CD4-positive, alpha-beta memory T cell (primary cell): ENCODE measurements at regions not wholly inside any gene's neighbourhood (a gene's known extent, or its start where the extent isn't known, plus 50 kb on each side); places are given as distances from the start of the nearest gene placed in this dataset.
"Not testable (repeated sequence)": the region's sequence is repeated elsewhere in the genome, so short reads cannot be mapped to it uniquely, and the experiment has no call there.

Experiments used
- CTCF ChIA-PET: fragments of 350-600 bp; sonication (Branson Sonifier 250); formaldehyde crosslinking; loops from one replicate; lab custom pipeline; 2021; ENCODE audit warnings: inconsistent platforms; ENCODE audit not compliant: partially characterized antibody; lab: Charles Lee
- POLR2A ChIA-PET: fragments of 350-600 bp; sonication (Branson Sonifier 250); formaldehyde crosslinking; loops from one replicate; lab custom pipeline; 2021; ENCODE audit not compliant: partially characterized antibody; lab: Charles Lee
- DNase-seq, 5 donors: peaks; one replicate each; pipeline versions ENCODE4 v3.0.0 to v3.0.0-alpha.2; 2020 to 2022; ENCODE audit warnings: mixed read lengths in 1 of 5
- H3K27ac ChIP-seq: one replicate; pipeline ENCODE4 v1.7.0; 2013; ENCODE audit warnings: low read depth, low read length
- H3K27me3 ChIP-seq: 2 replicates; pipeline ENCODE4 v1.7.0; 2013; ENCODE audit warnings: mild to moderate bottlenecking, low read length, moderate library complexity; ENCODE audit not compliant: insufficient read depth
- H3K36me3 ChIP-seq: 2 replicates; pipeline ENCODE4 v1.7.0; 2013; ENCODE audit warnings: mild to moderate bottlenecking, low read length, moderate library complexity; ENCODE audit not compliant: insufficient read depth
- H3K4me1 ChIP-seq: 2 replicates; pipeline ENCODE4 v1.7.0; 2013; ENCODE audit warnings: mild to moderate bottlenecking, low read length, moderate library complexity; ENCODE audit not compliant: insufficient read depth
- H3K4me3 ChIP-seq, 2 donors: one replicate each; pipeline ENCODE4 v1.7.0; 2013; ENCODE audit warnings: low read length in 2 of 2, mild to moderate bottlenecking in 1 of 2
- H3K9me3 ChIP-seq, 2 donors: one replicate each; pipeline ENCODE4 v1.7.0; 2013; ENCODE audit warnings: low read length in 2 of 2, control low read depth in 1 of 2; ENCODE audit not compliant: control insufficient read depth in 1 of 2
- H3K27ac Mint-ChIP-seq, 7 donors: one replicate each; pipeline ENCODE4 v1.8.0; 2020 to 2021; ENCODE audit warnings: mixed read lengths in 7 of 7, mild to moderate bottlenecking in 6 of 7, inconsistent platforms in 3 of 7, moderate library complexity in 3 of 7
- H3K27me3 Mint-ChIP-seq, 2 donors: one replicate each; pipeline ENCODE4 v1.8.0; 2020 to 2021; ENCODE audit warnings: mixed read lengths in 2 of 2
- H3K36me3 Mint-ChIP-seq, 2 donors: one replicate each; pipeline ENCODE4 v1.8.0; 2020 to 2021; ENCODE audit warnings: mixed read lengths in 2 of 2, inconsistent platforms in 1 of 2, mild to moderate bottlenecking in 1 of 2
- H3K4me1 Mint-ChIP-seq, 4 donors: one replicate each; pipeline ENCODE4 v1.8.0; 2020 to 2021; ENCODE audit warnings: mixed read lengths in 4 of 4, mild to moderate bottlenecking in 1 of 4
- H3K4me3 Mint-ChIP-seq, 8 donors: one replicate each; pipeline ENCODE4 v1.8.0; 2020 to 2021; ENCODE audit warnings: mixed read lengths in 8 of 8, mild to moderate bottlenecking in 7 of 8, moderate library complexity in 6 of 8, inconsistent platforms in 3 of 8
- H3K9me3 Mint-ChIP-seq, 8 donors: one replicate each; pipeline ENCODE4 v1.8.0; 2020 to 2021; ENCODE audit warnings: mixed read lengths in 8 of 8, mild to moderate bottlenecking in 5 of 8, inconsistent platforms in 3 of 8, moderate library complexity in 1 of 8
- intact Hi-C: fragments of 100-400 bp; cut with micrococcal nuclease; formaldehyde crosslinking; loops from one replicate; pipeline ENCODE4 v1.15.1; 2023

- H3K27me3 Mint-ChIP-seq, H3K4me1 ChIP-seq, intact Hi-C loops, H3K27ac Mint-ChIP-seq, H3K4me3 Mint-ChIP-seq, POLR2A ChIA-PET, H3K9me3 ChIP-seq, H3K4me1 Mint-ChIP-seq, H3K27me3 ChIP-seq, DNase-seq, H3K36me3 ChIP-seq, CTCF ChIA-PET, H3K4me3 ChIP-seq, H3K36me3 Mint-ChIP-seq, H3K9me3 Mint-ChIP-seq, H3K27ac ChIP-seq: not testable (repeated sequence)
Measured at GRCh38 chr3:75840160-75840559, 54.8 kb upstream of the ZNF717 start.

GRCh38 chr3:75850301-75851008, 65.1 kb upstream of the ZNF717 start:
- H3K36me3 Mint-ChIP-seq, H3K4me3 Mint-ChIP-seq, H3K4me1 Mint-ChIP-seq, H3K27me3 ChIP-seq, H3K36me3 ChIP-seq, H3K27ac Mint-ChIP-seq, H3K4me1 ChIP-seq, H3K9me3 ChIP-seq, POLR2A ChIA-PET, H3K27ac ChIP-seq, H3K4me3 ChIP-seq, CTCF ChIA-PET, intact Hi-C loops, H3K27me3 Mint-ChIP-seq: not testable (repeated sequence)
- DNase-seq = peak in 1 of 5 donors; percentile 13
- peaks cover 5 to 26% (median 14%) of the 10 kb centered on the region in 8 donors for H3K9me3 Mint-ChIP-seq

- POLR2A ChIA-PET = no interaction called here
- H3K27me3 Mint-ChIP-seq = no peaks in the 10 kb centered on the region
Measured at GRCh38 chr3:75863130-75863529, 77.8 kb upstream of the ZNF717 start.

GRCh38 chr3:75863878-75864277, 78.5 kb upstream of the ZNF717 start:
- Mint-ChIP-seq H3K4me1 (no peaks in the 10 kb centered on the region), H3K36me3 (no peaks in the 10 kb centered on the region), H3K9me3 (peaks cover 3 to 20% (median 11%) of the 10 kb centered on the region in 8 donors), H3K4me3 (no peak overlapping the region), H3K27ac (no peak overlapping the region), H3K27me3 (no peaks in the 10 kb centered on the region)
- Histone ChIP-seq H3K27me3 (no peaks in the 10 kb centered on the region), H3K36me3 (no peaks in the 10 kb centered on the region), H3K4me3 (no peak overlapping the region), H3K9me3 (no peaks in the 10 kb centered on the region), H3K4me1 (no peaks in the 10 kb centered on the region), H3K27ac (no peak overlapping the region)
- no peak for DNase-seq
- CTCF ChIA-PET = no interaction called here
- POLR2A ChIA-PET = no interaction called here
- intact Hi-C loops = no loop called here

More at GRCh38 chr3:75863130-75863529, 77.8 kb upstream of the ZNF717 start:
- H3K4me3 Mint-ChIP-seq = no peak overlapping the region
- Histone ChIP-seq H3K27ac (no peak overlapping the region), H3K4me3 (no peak overlapping the region), H3K27me3 (no peaks in the 10 kb centered on the region), H3K4me1 (no peaks in the 10 kb centered on the region), H3K9me3 (no peaks in the 10 kb centered on the region), H3K36me3 (no peaks in the 10 kb centered on the region)
- H3K4me1 Mint-ChIP-seq = no peaks in the 10 kb centered on the region
- CTCF ChIA-PET = no interaction called here
- intact Hi-C loops = no loop called here
- no peak for DNase-seq
- no peaks in the 10 kb centered on the region for H3K36me3 Mint-ChIP-seq
- H3K9me3 Mint-ChIP-seq = peaks cover 3 to 25% (median 11%) of the 10 kb centered on the region in 8 donors
- no peak overlapping the region for H3K27ac Mint-ChIP-seq

- H3K27me3 ChIP-seq, H3K4me1 Mint-ChIP-seq, H3K27ac ChIP-seq, CTCF ChIA-PET, H3K27ac Mint-ChIP-seq, DNase-seq, intact Hi-C loops, H3K27me3 Mint-ChIP-seq, H3K4me3 ChIP-seq, POLR2A ChIA-PET, H3K9me3 ChIP-seq, H3K4me3 Mint-ChIP-seq, H3K4me1 ChIP-seq, H3K36me3 ChIP-seq, H3K36me3 Mint-ChIP-seq: not testable (repeated sequence)
- H3K9me3 Mint-ChIP-seq = peaks cover 0 to 20% (median 7%) of the 10 kb centered on the region in 8 donors
Measured at GRCh38 chr3:75883719-75884118, 98.4 kb upstream of the ZNF717 start.

- Histone ChIP-seq H3K4me1 (no peaks in the 10 kb centered on the region), H3K9me3 (no peaks in the 10 kb centered on the region), H3K27me3 (no peaks in the 10 kb centered on the region), H3K4me3 (no peak overlapping the region), H3K36me3 (no peaks in the 10 kb centered on the region), H3K27ac (no peak overlapping the region)
- DNase-seq = no peak
- no peaks in the 10 kb centered on the region for H3K27me3 Mint-ChIP-seq
- H3K9me3 Mint-ChIP-seq = peaks cover 0 to 16% (median 6%) of the 10 kb centered on the region in 8 donors
- no peaks in the 10 kb centered on the region for H3K36me3 Mint-ChIP-seq
- POLR2A ChIA-PET = no interaction called here
- H3K27ac Mint-ChIP-seq = no peak overlapping the region
- H3K4me3 Mint-ChIP-seq = no peak overlapping the region
- intact Hi-C loops = no loop called here
- CTCF ChIA-PET = no interaction called here
- H3K4me1 Mint-ChIP-seq = no peaks in the 10 kb centered on the region
Measured at GRCh38 chr3:75886971-75887526, 101.7 kb upstream of the ZNF717 start.

GRCh38 chr3:75894234-75894633, 108.9 kb upstream of the ZNF717 start:
- Mint-ChIP-seq H3K4me1 (no peaks in the 10 kb centered on the region), H3K9me3 (peaks cover 0 to 10% (median 2%) of the 10 kb centered on the region in 8 donors), H3K36me3 (no peaks in the 10 kb centered on the region), H3K27ac (no peak overlapping the region), H3K4me3 (no peak overlapping the region), H3K27me3 (no peaks in the 10 kb centered on the region)
- no peak overlapping the region for H3K4me3 ChIP-seq
- no peaks in the 10 kb centered on the region for H3K36me3 ChIP-seq
- CTCF ChIA-PET = no interaction called here
- POLR2A ChIA-PET = no interaction called here
- DNase-seq = no peak
- no peaks in the 10 kb centered on the region for H3K9me3 ChIP-seq
- intact Hi-C loops = no loop called here
- H3K4me1 ChIP-seq = no peaks in the 10 kb centered on the region
- H3K27ac ChIP-seq = no peak overlapping the region
- H3K27me3 ChIP-seq = no peaks in the 10 kb centered on the region
